Calu3 (cell line): ENCODE measurements at regions not wholly inside any gene's neighbourhood (a gene's known extent, or its start where the extent isn't known, plus 50 kb on each side); places are given as distances from the start of the nearest gene placed in this dataset.

ENCODE experiments used
- BruUV-seq: library from RNA; stranded (reverse); fragments of 400-500 nt; replicated peaks from 2 replicates; lab custom pipeline; 2021; lab: Mats Ljungman, UMichigan
- CTCF ChIA-PET: fragments of 300-600 bp; sonication (Branson Sonifier 250); formaldehyde crosslinking; loops from one replicate; lab custom pipeline; 2022; ENCODE audit warnings: antibody characterized with exemption; lab: Charles Lee
- DNase-seq: peaks from one replicate; pipeline ENCODE4 v3.0.0; 2022
- H3K27ac Mint-ChIP-seq: one replicate; pipeline ENCODE4 v1.8.0; 2022; ENCODE audit warnings: mixed read lengths; ENCODE audit not compliant: unreplicated experiment
- H3K27me3 Mint-ChIP-seq: one replicate; pipeline ENCODE4 v1.8.0; 2022; ENCODE audit warnings: mixed read lengths; ENCODE audit not compliant: unreplicated experiment
- H3K36me3 Mint-ChIP-seq: one replicate; pipeline ENCODE4 v1.8.0; 2022; ENCODE audit warnings: mild to moderate bottlenecking, moderate library complexity, mixed read lengths; ENCODE audit not compliant: insufficient read depth, unreplicated experiment
- H3K4me1 Mint-ChIP-seq: one replicate; pipeline ENCODE4 v1.8.0; 2022; ENCODE audit warnings: mild to moderate bottlenecking, low read depth, mixed read lengths; ENCODE audit not compliant: unreplicated experiment
- H3K4me3 Mint-ChIP-seq: one replicate; pipeline ENCODE4 v1.8.0; 2022; ENCODE audit warnings: mild to moderate bottlenecking, low read depth, moderate library complexity, mixed read lengths; ENCODE audit not compliant: unreplicated experiment
- H3K9me3 Mint-ChIP-seq: one replicate; pipeline ENCODE4 v1.8.0; 2022; ENCODE audit warnings: low read depth, mixed read lengths; ENCODE audit not compliant: unreplicated experiment
- intact Hi-C: fragments of 100-400 bp; cut with micrococcal nuclease; formaldehyde crosslinking; loops from one replicate; pipeline ENCODE4 v1.10.0; 2022; ENCODE audit not compliant: unreplicated experiment
- TF ChIP-seq, protein P1 (sequence below): fragments of 200-600 bp; IDR thresholded peaks from one replicate; pipeline ENCODE4 v1.8.0; 2022; ENCODE audit warnings: antibody characterized with exemption; ENCODE audit not compliant: unreplicated experiment

GRCh38 chr9:23615569-23615968 lies 210.5 kb downstream of the ELAVL2 start:
- intact Hi-C loops = no loop called here
- no peaks in the 10 kb centered on the region for H3K9me3 Mint-ChIP-seq
- CTCF ChIA-PET = no interaction called here
- no peaks in the 10 kb centered on the region for H3K36me3 Mint-ChIP-seq
- H3K27me3 Mint-ChIP-seq = no peaks in the 10 kb centered on the region
- no peak overlapping the region for H3K27ac Mint-ChIP-seq
- no peaks in the 10 kb centered on the region for H3K4me1 Mint-ChIP-seq
- no peak overlapping the region for H3K4me3 Mint-ChIP-seq
- no TSS peak for BruUV-seq
- DNase-seq = no peak
- TF ChIP-seq, protein P1, sequence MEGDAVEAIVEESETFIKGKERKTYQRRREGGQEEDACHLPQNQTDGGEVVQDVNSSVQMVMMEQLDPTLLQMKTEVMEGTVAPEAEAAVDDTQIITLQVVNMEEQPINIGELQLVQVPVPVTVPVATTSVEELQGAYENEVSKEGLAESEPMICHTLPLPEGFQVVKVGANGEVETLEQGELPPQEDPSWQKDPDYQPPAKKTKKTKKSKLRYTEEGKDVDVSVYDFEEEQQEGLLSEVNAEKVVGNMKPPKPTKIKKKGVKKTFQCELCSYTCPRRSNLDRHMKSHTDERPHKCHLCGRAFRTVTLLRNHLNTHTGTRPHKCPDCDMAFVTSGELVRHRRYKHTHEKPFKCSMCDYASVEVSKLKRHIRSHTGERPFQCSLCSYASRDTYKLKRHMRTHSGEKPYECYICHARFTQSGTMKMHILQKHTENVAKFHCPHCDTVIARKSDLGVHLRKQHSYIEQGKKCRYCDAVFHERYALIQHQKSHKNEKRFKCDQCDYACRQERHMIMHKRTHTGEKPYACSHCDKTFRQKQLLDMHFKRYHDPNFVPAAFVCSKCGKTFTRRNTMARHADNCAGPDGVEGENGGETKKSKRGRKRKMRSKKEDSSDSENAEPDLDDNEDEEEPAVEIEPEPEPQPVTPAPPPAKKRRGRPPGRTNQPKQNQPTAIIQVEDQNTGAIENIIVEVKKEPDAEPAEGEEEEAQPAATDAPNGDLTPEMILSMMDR = no peak

GRCh38 chr9:23621188-23621587 lies 204.9 kb downstream of the ELAVL2 start:
- DNase-seq = no peak
- H3K9me3 Mint-ChIP-seq = peaks cover 2% of the 10 kb centered on the region
- no peak overlapping the region for H3K27ac Mint-ChIP-seq
- CTCF ChIA-PET = no interaction called here
- intact Hi-C loops = no loop called here
- H3K36me3 Mint-ChIP-seq = no peaks in the 10 kb centered on the region
- H3K4me3 Mint-ChIP-seq = no peak overlapping the region
- no peaks in the 10 kb centered on the region for H3K27me3 Mint-ChIP-seq
- peaks cover 15% of the 10 kb centered on the region for H3K4me1 Mint-ChIP-seq
- TF ChIP-seq, protein P1 = no peak
- no TSS peak for BruUV-seq

DNA sequence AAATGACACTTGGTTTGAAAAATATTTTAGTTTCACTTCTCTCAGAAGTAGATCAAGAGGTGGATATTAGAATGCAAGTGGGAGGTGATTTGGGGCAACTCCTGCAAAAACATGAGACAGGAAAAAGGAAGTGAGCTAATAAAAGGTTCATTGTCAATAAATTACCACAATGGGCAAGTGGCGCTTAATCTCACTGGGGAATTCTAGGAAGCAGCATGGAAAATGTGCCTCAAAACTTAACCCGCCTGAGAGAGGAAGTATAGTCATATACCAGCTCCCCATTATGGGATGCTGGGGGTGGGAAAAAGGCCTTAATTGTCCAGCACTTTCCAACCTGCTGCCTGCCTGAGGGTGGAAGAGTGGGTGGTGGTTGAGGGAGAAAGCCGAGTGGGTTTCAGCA lies 204.1 kb downstream of the ELAVL2 start:
- TF ChIP-seq, protein P1 = no peak

GRCh38 chr9:23622396-23622795 lies 203.6 kb downstream of the ELAVL2 start:
- CTCF ChIA-PET = no interaction called here
- TF ChIP-seq, protein P1 = no peak
- Mint-ChIP-seq H3K4me3 (no peak overlapping the region), H3K4me1 (peaks cover 15% of the 10 kb centered on the region), H3K27me3 (no peaks in the 10 kb centered on the region), H3K36me3 (no peaks in the 10 kb centered on the region), H3K9me3 (peaks cover 2% of the 10 kb centered on the region), H3K27ac (no peak overlapping the region)
- intact Hi-C loops = no loop called here
- no TSS peak for BruUV-seq
- no peak for DNase-seq

More for the DNA sequence above, 204.1 kb downstream of the ELAVL2 start:
- Mint-ChIP-seq H3K27ac (no peak overlapping the region), H3K4me3 (no peak overlapping the region), H3K27me3 (no peaks in the 10 kb centered on the region), H3K36me3 (no peaks in the 10 kb centered on the region), H3K9me3 (peaks cover 2% of the 10 kb centered on the region), H3K4me1 (peaks cover 15% of the 10 kb centered on the region)
- CTCF ChIA-PET = no interaction called here
- DNase-seq = no peak
- BruUV-seq = no TSS peak
- intact Hi-C loops = no loop called here
